Right lobe of liver (tissue), 6 donors: ENCODE measurements at regions not wholly inside any gene's neighbourhood (a gene's known extent, or its start where the extent isn't known, plus 50 kb on each side); places are given as distances from the start of the nearest gene placed in this dataset.

Source experiments
- ATAC-seq, 4 donors: fragments of 200-7000 bp; cut with Tn5 transposase; one replicate each; pipeline ENCODE4 v1.9.1; 2020; ENCODE audit warnings: mild to moderate bottlenecking in 4 of 4, moderate library complexity in 4 of 4
- DNase-seq, 3 donors: peaks; one replicate each; pipeline ENCODE4 v3.0.0-alpha.2; 2020
- H3K27ac ChIP-seq, 3 donors: fragments of 200-600 bp; one replicate each; pipeline ENCODE4 v1.8.0; 2022
- H3K27me3 ChIP-seq, 2 donors: fragments of 200-600 bp; one replicate each; pipeline ENCODE4 v1.8.0; 2022
- H3K36me3 ChIP-seq, 4 donors: fragments of 200-600 bp; sonication (generic) in 1 of 4; one replicate each; pipeline versions ENCODE4 v1.5.1 to v1.8.0; 2017 to 2022; ENCODE audit warnings: control low read depth in 1 of 4
- H3K4me1 ChIP-seq, 4 donors: fragments of 200-600 bp; sonication (generic) in 1 of 4; one replicate each; pipeline versions ENCODE4 v1.5.1 to v1.8.0; 2017 to 2022; ENCODE audit warnings: control low read depth in 1 of 4
- H3K4me3 ChIP-seq, 3 donors: fragments of 200-600 bp; one replicate each; pipeline ENCODE4 v1.8.0; 2022
- H3K9me3 ChIP-seq, 4 donors: fragments of 200-600 bp; sonication (generic) in 1 of 4; one replicate each; pipeline versions ENCODE4 v1.5.1 to v1.8.0; 2017 to 2022; ENCODE audit warnings: control low read depth in 1 of 4
- POLR2A ChIP-seq: fragments of 450-650 bp; IDR thresholded peaks from one replicate; pipeline ENCODE4 v1.6.1; 2017; ENCODE audit warnings: antibody characterized with exemption, mild to moderate bottlenecking
- WGBS: methylation state at CpG from one replicate; pipeline ENCODE4 v1.1.6; 2018; ENCODE audit warnings: low coverage, low lambda C conversion rate; ENCODE audit not compliant: insufficient coverage; ENCODE audit errors: missing lambda C conversion rate; 5-methylcytosine and 5-hydroxymethylcytosine counted together
- intact Hi-C, 2 donors: fragments of 100-400 bp; cut with DNase I; formaldehyde crosslinking; loops; one replicate each; pipeline versions ENCODE4 v1.11.2 to v1.14.1; 2022
- TF ChIP-seq, protein P1 (sequence below), 4 donors: fragments of 200-600 bp in 3 of 4; fragments of 450-650 bp in 1 of 4; IDR thresholded peaks; one replicate each; pipeline versions ENCODE4 v1.5.1 to v1.8.0; 2016 to 2022; ENCODE audit warnings: antibody characterized with exemption in 4 of 4, mild to moderate bottlenecking in 2 of 4
- donor health status: DM: no; HTN: yes; CAD: no.
- donor health status: DM: no; HTN: no; CAD: no.
- donor health status: DM: no; HTN: no; CAD: no.
- donor health status: DM: no; HTN: yes; CAD: no.
- donor health status: DM: no; HTN: yes; CAD: no.

DNA sequence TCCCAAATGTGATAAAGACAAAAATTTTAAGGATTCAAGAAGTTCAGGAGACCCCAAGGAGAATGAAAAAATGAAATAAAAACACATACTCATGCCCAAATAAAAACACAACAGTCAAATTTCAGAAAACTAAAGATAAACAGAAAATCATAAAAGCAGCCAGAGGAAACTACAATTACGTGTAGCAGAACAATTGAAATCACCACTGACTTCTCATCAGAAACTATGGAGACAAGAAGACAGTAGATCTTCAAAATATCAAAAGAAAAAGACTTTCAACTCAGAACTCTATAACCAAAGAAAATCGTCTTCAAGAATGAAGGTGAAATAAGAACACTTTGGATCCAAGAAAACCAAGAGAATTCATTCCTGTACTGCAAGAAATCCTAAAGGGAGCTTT is 54.9 kb downstream of the DIO3 start:
- no peaks in the 10 kb centered on the region for H3K27me3 ChIP-seq
- H3K36me3 ChIP-seq, result no peaks in the 10 kb centered on the region
- intact Hi-C loops, result no loop called here
- no peak overlapping the region for H3K4me3 ChIP-seq
- TF ChIP-seq, protein P1, sequence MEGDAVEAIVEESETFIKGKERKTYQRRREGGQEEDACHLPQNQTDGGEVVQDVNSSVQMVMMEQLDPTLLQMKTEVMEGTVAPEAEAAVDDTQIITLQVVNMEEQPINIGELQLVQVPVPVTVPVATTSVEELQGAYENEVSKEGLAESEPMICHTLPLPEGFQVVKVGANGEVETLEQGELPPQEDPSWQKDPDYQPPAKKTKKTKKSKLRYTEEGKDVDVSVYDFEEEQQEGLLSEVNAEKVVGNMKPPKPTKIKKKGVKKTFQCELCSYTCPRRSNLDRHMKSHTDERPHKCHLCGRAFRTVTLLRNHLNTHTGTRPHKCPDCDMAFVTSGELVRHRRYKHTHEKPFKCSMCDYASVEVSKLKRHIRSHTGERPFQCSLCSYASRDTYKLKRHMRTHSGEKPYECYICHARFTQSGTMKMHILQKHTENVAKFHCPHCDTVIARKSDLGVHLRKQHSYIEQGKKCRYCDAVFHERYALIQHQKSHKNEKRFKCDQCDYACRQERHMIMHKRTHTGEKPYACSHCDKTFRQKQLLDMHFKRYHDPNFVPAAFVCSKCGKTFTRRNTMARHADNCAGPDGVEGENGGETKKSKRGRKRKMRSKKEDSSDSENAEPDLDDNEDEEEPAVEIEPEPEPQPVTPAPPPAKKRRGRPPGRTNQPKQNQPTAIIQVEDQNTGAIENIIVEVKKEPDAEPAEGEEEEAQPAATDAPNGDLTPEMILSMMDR (IDR thresholded peaks at IDR 0.05), result no peak
- DNase-seq, result no peak
- no peak overlapping the region for H3K27ac ChIP-seq
- no peak for ATAC-seq
- H3K9me3 ChIP-seq, result no peaks in the 10 kb centered on the region
- no peaks in the 10 kb centered on the region for H3K4me1 ChIP-seq
- WGBS, result 58% methylated on average over 2 of the region's 2 CpGs

DNA sequence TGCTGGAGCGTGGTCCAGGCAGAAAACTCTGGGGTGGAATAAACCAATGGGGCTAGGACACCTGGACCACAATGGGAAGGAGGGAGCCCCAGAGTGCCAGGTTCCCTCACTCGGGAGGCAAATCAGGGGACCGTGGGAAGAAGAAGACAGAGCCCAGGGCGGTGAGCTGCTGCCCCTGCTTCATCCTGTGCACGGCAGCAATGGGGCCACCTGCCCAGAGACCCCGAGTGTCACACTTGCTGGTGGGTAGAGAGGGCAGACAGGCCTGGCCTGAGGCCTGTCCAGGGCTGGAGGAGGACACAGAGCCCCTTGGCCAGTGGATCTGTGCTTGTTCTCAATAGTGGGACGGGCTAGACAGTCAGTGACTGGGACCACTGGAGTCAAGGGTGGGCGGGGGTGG is 58.2 kb downstream of the DIO3 start:
- TF ChIP-seq, protein P1 (IDR thresholded peaks at IDR 0.05), result no peak
- no peak for TF ChIP-seq POLR2A
- Histone ChIP-seq H3K27ac (no peak overlapping the region), H3K36me3 (no peaks in the 10 kb centered on the region), H3K27me3 (no peaks in the 10 kb centered on the region), H3K4me3 (no peak overlapping the region), H3K9me3 (no peaks in the 10 kb centered on the region), H3K4me1 (no peaks in the 10 kb centered on the region)
- 100% methylated on average over 1 of the region's 8 CpGs for WGBS
- ATAC-seq (peak in 1 of 4 donors; percentile 15), DNase-seq (peak in 1 of 3 donors; percentile 44)
- intact Hi-C loops, result no loop called here

DNA sequence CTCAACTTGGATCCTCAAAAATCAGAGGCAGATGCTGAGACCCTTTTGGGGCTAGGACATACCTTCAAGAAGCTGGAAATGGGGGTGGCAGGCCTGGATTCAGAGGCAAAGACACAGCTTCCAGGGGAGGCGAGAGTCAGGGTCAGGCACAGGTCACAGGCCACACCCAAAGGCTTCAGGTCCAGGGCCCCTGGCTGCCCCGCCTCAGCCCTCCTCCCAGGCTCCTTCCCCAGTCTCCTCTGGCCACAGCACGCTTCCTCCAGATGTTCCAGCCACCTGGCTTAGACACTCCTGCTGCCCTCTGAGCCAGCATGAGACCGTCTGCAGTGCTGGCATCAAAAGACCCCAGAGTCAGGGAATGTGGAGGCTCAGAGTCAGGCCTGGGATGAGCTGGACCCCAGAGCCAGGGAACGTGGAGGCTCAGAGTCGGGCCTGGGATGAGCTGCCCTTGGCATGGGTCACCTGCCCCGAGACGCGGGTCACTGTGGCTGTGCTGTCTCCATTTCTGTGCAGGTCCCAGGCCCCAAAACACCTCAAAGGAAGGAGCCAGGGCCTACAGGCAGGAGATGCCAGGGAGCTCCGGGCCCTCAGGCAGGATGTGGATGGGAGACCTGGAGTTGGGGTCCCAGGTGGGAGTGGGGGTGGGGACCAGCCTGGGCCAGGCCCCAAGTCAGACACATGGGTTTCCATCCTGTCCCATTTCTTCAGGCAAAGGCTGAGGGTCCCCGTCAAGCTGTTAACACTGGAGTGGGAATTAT is 58.9 kb downstream of the DIO3 start:
- intact Hi-C loops, result loop anchor here in 1 of 2 donors (10.0 kb wide), 2 partner anchors 385 to 765 kb away; no protein-coding TSS in a partner anchor
- H3K27ac ChIP-seq, result no peak overlapping the region
- no peaks in the 10 kb centered on the region for H3K4me1 ChIP-seq
- 100% methylated on average over 2 of the region's 11 CpGs for WGBS
- DNase-seq (peak in 2 of 3 donors; percentile 7 to 45), ATAC-seq (peak in 1 of 4 donors; percentile 15)
- H3K27me3 ChIP-seq, result no peaks in the 10 kb centered on the region
- H3K4me3 ChIP-seq, result no peak overlapping the region
- TF ChIP-seq, protein P1 (IDR thresholded peaks at IDR 0.05), result no peak
- TF ChIP-seq POLR2A, result no peak
- no peaks in the 10 kb centered on the region for H3K36me3 ChIP-seq
- H3K9me3 ChIP-seq, result no peaks in the 10 kb centered on the region

DNA sequence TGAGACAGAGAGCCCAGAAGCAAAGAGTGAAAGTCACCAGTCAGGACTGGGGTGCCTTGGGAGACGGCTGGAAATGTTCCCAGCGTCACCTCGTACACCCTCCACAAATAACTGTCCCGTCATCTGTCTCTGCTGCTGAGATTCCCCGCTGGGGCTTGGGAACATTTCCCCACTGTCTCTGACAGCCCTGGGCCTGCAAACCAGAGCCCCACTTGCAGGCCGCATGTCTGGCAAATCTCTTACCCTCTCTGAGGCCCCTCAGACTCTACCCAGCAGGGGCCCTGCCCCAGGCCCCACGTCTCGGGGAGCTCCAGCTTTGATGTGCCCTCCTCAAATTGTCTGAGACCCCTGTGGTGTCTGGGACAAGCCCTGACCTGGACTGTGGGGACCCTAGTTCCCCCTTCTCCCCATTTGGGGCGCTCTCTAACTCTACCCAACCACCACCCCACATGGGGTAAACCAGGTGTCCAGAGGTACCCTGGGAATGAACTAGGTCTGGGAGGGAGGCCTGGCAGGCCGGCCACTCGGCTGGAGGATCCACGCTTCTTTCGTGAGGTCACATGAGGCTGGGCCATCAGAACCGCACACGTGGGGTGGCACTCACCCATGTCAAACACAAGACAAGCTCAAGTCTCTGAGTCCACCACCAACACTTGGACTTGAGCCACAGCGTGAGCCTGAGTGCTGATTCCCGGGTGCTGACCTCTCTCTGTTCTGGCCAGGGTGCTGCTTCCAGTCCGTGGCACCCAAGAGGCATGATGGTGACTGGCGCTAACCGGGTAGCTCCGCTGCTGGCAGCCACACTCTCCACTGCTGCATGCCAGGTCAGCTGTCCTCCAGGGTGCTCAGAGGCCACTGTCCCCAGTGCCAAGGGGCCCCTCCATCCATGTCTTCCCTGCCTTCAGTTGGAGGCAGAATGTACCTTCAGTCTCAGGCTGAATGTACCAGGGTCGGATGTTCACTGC is 59.8 kb downstream of the DIO3 start:
- no peak for ATAC-seq
- Histone ChIP-seq H3K4me1 (no peaks in the 10 kb centered on the region), H3K27me3 (no peaks in the 10 kb centered on the region), H3K27ac (no peak overlapping the region), H3K4me3 (no peak overlapping the region), H3K9me3 (no peaks in the 10 kb centered on the region), H3K36me3 (no peaks in the 10 kb centered on the region)
- no peak for TF ChIP-seq POLR2A
- TF ChIP-seq, protein P1 (IDR thresholded peaks at IDR 0.05), result no peak
- intact Hi-C loops, result loop anchor here in 1 of 2 donors (10.0 kb wide), 2 partner anchors 386 to 766 kb away; no protein-coding TSS in a partner anchor
- DNase-seq, result peak in 1 of 3 donors; percentile 44
- WGBS, result 74% methylated on average over 4 of the region's 22 CpGs
